Activated CD4-positive, alpha-beta T cell treated with anti-CD3 and anti-CD28 coated beads, Interleukin-2, Interleukin-4, amounts not matched to agents 100 ng/mL and 50 ng/mL, durations not matched to agents 16 hours and 8 hours (primary cell): ENCODE measurements at regions not wholly inside any gene's neighbourhood (a gene's known extent, or its start where the extent isn't known, plus 50 kb on each side); places are given as distances from the start of the nearest gene placed in this dataset.

Experiments
- DNase-seq: peaks from one replicate; pipeline ENCODE4 v3.0.0-alpha.2; 2020; ENCODE audit warnings: low spot score

GRCh38 chr15:100783760-100784492, 95.7 kb upstream of the ALDH1A3 start:
- DNase-seq = no peak

GRCh38 chr15:100784493-100785180, 95.0 kb upstream of the ALDH1A3 start:
- DNase-seq = no peak

GRCh38 chr15:100785181-100786138, 94.2 kb upstream of the ALDH1A3 start:
- DNase-seq = no peak

- no peak for DNase-seq
Observed at GRCh38 chr15:100786139-100786531, 93.5 kb upstream of the ALDH1A3 start.

GRCh38 chr15:100786901-100787566, 92.6 kb upstream of the ALDH1A3 start:
- no peak for DNase-seq

- no peak for DNase-seq
Observed at GRCh38 chr15:100787567-100788417, 91.8 kb upstream of the ALDH1A3 start.

- no peak for DNase-seq
Observed at GRCh38 chr15:100788418-100789105, 91.1 kb upstream of the ALDH1A3 start.

- DNase-seq = no peak
Observed at GRCh38 chr15:100790786-100791265, 88.8 kb upstream of the ALDH1A3 start.

GRCh38 chr15:100794008-100794407, 85.6 kb upstream of the ALDH1A3 start:
- no peak for DNase-seq

- no peak for DNase-seq
Observed at GRCh38 chr15:100801256-100801900, 78.3 kb upstream of the ALDH1A3 start.

- DNase-seq = no peak
Observed at GRCh38 chr15:100802421-100803170, 77.0 kb upstream of the ALDH1A3 start.

- DNase-seq = no peak
Observed at GRCh38 chr15:100803171-100803440, 76.5 kb upstream of the ALDH1A3 start.

GRCh38 chr15:100806157-100806556, 73.5 kb upstream of the ALDH1A3 start:
- no peak for DNase-seq

- DNase-seq = no peak
Observed at GRCh38 chr15:100807028-100807427, 72.6 kb upstream of the ALDH1A3 start.

GRCh38 chr15:100808691-100809090, 70.9 kb upstream of the ALDH1A3 start:
- DNase-seq = no peak

- DNase-seq = no peak
Observed at GRCh38 chr15:100809151-100809550, 70.5 kb upstream of the ALDH1A3 start.

GRCh38 chr15:100809587-100809986, 70.0 kb upstream of the ALDH1A3 start:
- no peak for DNase-seq

- DNase-seq = no peak
Observed at GRCh38 chr15:100810229-100810628, 69.4 kb upstream of the ALDH1A3 start.

- no peak for DNase-seq
Observed at GRCh38 chr15:100810831-100811230, 68.8 kb upstream of the ALDH1A3 start.
